Endothelial cell of umbilical vein (primary cell): ENCODE measurements at regions not wholly inside any gene's neighbourhood (a gene's known extent, or its start where the extent isn't known, plus 50 kb on each side); places are given as distances from the start of the nearest gene placed in this dataset.

Experiments used
- BruUV-seq: library from RNA; stranded (reverse); fragments of 400-500 nt; replicated peaks from 2 replicates; lab custom pipeline; 2021; lab: Mats Ljungman, UMichigan
- CTCF ChIA-PET: fragments of 300-600, 350-600 bp; sonication (Branson Sonifier 250); formaldehyde crosslinking; loops from one replicate; lab custom pipeline; 2021; ENCODE audit warnings: antibody characterized with exemption, inconsistent platforms; lab: Charles Lee
- POLR2A ChIA-PET: fragments of 300-600, 350-600 bp; sonication (Branson Sonifier 250); formaldehyde crosslinking; loops from one replicate; lab custom pipeline; 2021; ENCODE audit warnings: antibody characterized with exemption, inconsistent platforms; lab: Charles Lee
- DNase-seq: peaks from one replicate; pipeline ENCODE4 v3.0.0-alpha.2; 2011; ENCODE audit warnings: low read depth, low spot score
- FAIRE-seq: peaks from 2 replicates; lab custom pipeline; 2011; peaks lifted over from hg19 to GRCh38; lab: Jason Lieb, UNC
- H2AFZ ChIP-seq: 2 replicates; pipeline ENCODE4 v1.6.0; 2012; ENCODE audit warnings: low read depth, low read length, control low read depth, inconsistent platforms
- H3K27ac ChIP-seq: 2 replicates; pipeline ENCODE4 v1.5.1; 2011; ENCODE audit warnings: low read depth, mild to moderate bottlenecking, control low read depth, low read length, moderate library complexity; ENCODE audit not compliant: insufficient read depth
- H3K27me3 ChIP-seq, 2 experiments: 2 replicates each; pipeline versions ENCODE4 v1.6.0 to v1.6.1; 2011; ENCODE audit warnings: low read length in 2 of 2, mixed read lengths in 1 of 2; ENCODE audit not compliant: control insufficient read depth in 2 of 2, insufficient read depth in 2 of 2
- H3K36me3 ChIP-seq, 2 experiments: 2 replicates in 1 of 2; 3 replicates in 1 of 2; pipeline ENCODE4 v1.5.1; 2011; ENCODE audit warnings: low read length in 2 of 2, mild to moderate bottlenecking in 1 of 2, moderate library complexity in 1 of 2; ENCODE audit not compliant: control insufficient read depth in 2 of 2, insufficient read depth in 2 of 2; ENCODE audit errors: extremely low read depth in 1 of 2
- H3K4me1 ChIP-seq: 3 replicates; pipeline ENCODE4 v1.5.1; 2011; ENCODE audit warnings: mild to moderate bottlenecking, low read length; ENCODE audit not compliant: control insufficient read depth, insufficient read depth; ENCODE audit errors: extremely low read depth
- H3K4me2 ChIP-seq: 2 replicates; pipeline ENCODE4 v1.6.1; 2011; ENCODE audit warnings: low read length, control low read depth, mixed read lengths; ENCODE audit not compliant: insufficient read depth
- H3K4me3 ChIP-seq, 3 experiments: fragments of 200-600 bp in 1 of 3; sonication (generic), shearing (Covaris generic) in 1 of 3; replicated peaks in 1 of 3; 2 replicates each; pipeline ENCODE4 v1.5.1; 2011 to 2016; ENCODE audit warnings: control low read depth in 3 of 3, low read length in 3 of 3, mild to moderate bottlenecking in 2 of 3, inconsistent platforms in 1 of 3, low read depth in 1 of 3, moderate library complexity in 1 of 3; ENCODE audit not compliant: insufficient read depth in 1 of 3
- H3K79me2 ChIP-seq: 2 replicates; pipeline ENCODE4 v1.6.0; 2012; ENCODE audit warnings: low read length, inconsistent platforms; ENCODE audit not compliant: control insufficient read depth, insufficient read depth
- H3K9ac ChIP-seq: replicated peaks from 2 replicates; pipeline ENCODE3; 2011; ENCODE audit warnings: low read length, control low read depth; ENCODE audit not compliant: insufficient read depth; ENCODE audit errors: extremely low read depth
- H3K9me1 ChIP-seq: replicated peaks from 3 replicates; pipeline ENCODE4 v1.6.0; 2011; ENCODE audit warnings: mild to moderate bottlenecking, low read length; ENCODE audit not compliant: control insufficient read depth, insufficient read depth; ENCODE audit errors: extremely low read depth
- H3K9me3 ChIP-seq: replicated peaks from 2 replicates; pipeline ENCODE4 v1.5.1; 2012; ENCODE audit warnings: low read length, inconsistent platforms; ENCODE audit not compliant: control insufficient read depth, insufficient read depth
- H4K20me1 ChIP-seq: replicated peaks from 2 replicates; pipeline ENCODE3; 2011; ENCODE audit warnings: mild to moderate bottlenecking, low read length; ENCODE audit not compliant: control insufficient read depth, insufficient read depth; ENCODE audit errors: extremely low read depth
- EZH2 ChIP-seq: IDR thresholded peaks from 2 replicates; pipeline ENCODE4 v1.6.1; 2012; ENCODE audit warnings: borderline replicate concordance, low read depth, mild to moderate bottlenecking, moderate library complexity, low read length, inconsistent platforms; ENCODE audit not compliant: severe bottlenecking
- FOS ChIP-seq: IDR thresholded peaks from 2 replicates; pipeline ENCODE4 v1.6.1; 2011; ENCODE audit warnings: mild to moderate bottlenecking, low read length, moderate library complexity, borderline replicate concordance; ENCODE audit not compliant: insufficient read depth
- GATA2 ChIP-seq: IDR thresholded peaks from 2 replicates; pipeline ENCODE4 v1.7.0; 2011; ENCODE audit warnings: low read depth, mild to moderate bottlenecking, moderate library complexity, mixed read lengths, low read length; ENCODE audit not compliant: insufficient read length, insufficient read depth
- JUN ChIP-seq: IDR thresholded peaks from 2 replicates; pipeline ENCODE4 v1.6.1; 2011; ENCODE audit warnings: borderline replicate concordance, low read depth; ENCODE audit not compliant: insufficient read length, insufficient read depth
- MYC ChIP-seq: IDR thresholded peaks from one replicate; pipeline ENCODE4 v1.6.1; 2011; ENCODE audit warnings: mild to moderate bottlenecking, low read depth, low read length
- POLR2A ChIP-seq: IDR thresholded peaks from 2 replicates; pipeline ENCODE4 v1.6.1; 2012; ENCODE audit warnings: low read depth, mild to moderate bottlenecking, control low read depth, low read length
- POLR2AphosphoS5 ChIP-seq: IDR thresholded peaks from 2 replicates; pipeline ENCODE4 v1.6.1; 2012; ENCODE audit warnings: low read depth, mild to moderate bottlenecking, control low read depth, low read length, moderate library complexity; ENCODE audit not compliant: insufficient read depth
- dilution Hi-C: fragments of 300-500 bp; cut with MboI; formaldehyde crosslinking; loops from one replicate; pipeline ENCODE4 v1.15.0; 2019; ENCODE audit warnings: low sequenced_read_pairs; ENCODE audit not compliant: extremely low pct_ligation_motif_present
- intact Hi-C: fragments of 100-400 bp; cut with micrococcal nuclease; formaldehyde crosslinking; loops from one replicate; pipeline ENCODE4 v1.10.0; 2022
- TF ChIP-seq, protein P1 (sequence below), 2 donors: IDR thresholded peaks; 1 replicate in 1 of 2; 2 replicates in 1 of 2; pipeline ENCODE4 v1.5.1; 2011; ENCODE audit warnings: low read length in 2 of 2, mild to moderate bottlenecking in 2 of 2, moderate library complexity in 2 of 2, control low read depth in 1 of 2, inconsistent platforms in 1 of 2, low read depth in 1 of 2; ENCODE audit not compliant: insufficient read depth in 1 of 2; ENCODE audit errors: extremely low read depth in 1 of 2
- TF ChIP-seq, protein P2 (sequence below): IDR thresholded peaks from 2 replicates; pipeline ENCODE4 v1.6.1; 2011; ENCODE audit not compliant: insufficient read depth, insufficient read length

DNA sequence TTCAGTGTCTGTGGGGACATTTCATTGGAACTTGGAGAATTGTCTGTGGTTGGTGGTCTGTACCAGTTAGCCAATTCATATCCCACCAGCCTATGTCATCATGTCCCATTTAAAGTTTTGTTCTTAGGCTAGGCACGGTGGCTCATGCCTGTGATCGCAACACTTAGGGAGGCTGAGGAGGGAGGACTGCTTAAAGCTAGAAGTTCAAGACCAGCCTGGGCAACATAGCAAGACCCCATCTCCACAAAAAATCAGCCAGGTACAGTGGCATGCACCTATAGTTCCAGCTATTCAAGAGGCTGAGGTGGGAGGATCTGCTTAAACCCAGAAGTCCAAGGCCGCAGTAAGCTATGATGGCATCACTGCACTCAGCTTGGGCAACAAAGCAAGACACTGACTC, 55.6 kb upstream of the CCND1 start:
- ChIA-PET CTCF (no interaction called here), POLR2A (no interaction called here)
- Histone ChIP-seq H3K27ac (no peak overlapping the region), H3K9me3 (no peaks in the 10 kb centered on the region), H3K4me3 (no peak overlapping the region), H3K36me3 (no peaks in the 10 kb centered on the region), H3K9ac (no peak overlapping the region), H2AFZ (no peak overlapping the region), H4K20me1 (no peaks in the 10 kb centered on the region), H3K9me1 (no peaks in the 10 kb centered on the region), H3K79me2 (no peaks in the 10 kb centered on the region), H3K4me1 (peaks cover 13% of the 10 kb centered on the region), H3K4me2 (no peak overlapping the region), H3K27me3 (no peaks in the 10 kb centered on the region)
- no peak for TF ChIP-seq MYC
- no peak for TF ChIP-seq POLR2AphosphoS5
- TF ChIP-seq JUN: no peak
- no peak for TF ChIP-seq GATA2
- TF ChIP-seq POLR2A: no peak
- TF ChIP-seq EZH2: no peak
- TF ChIP-seq, protein P1, sequence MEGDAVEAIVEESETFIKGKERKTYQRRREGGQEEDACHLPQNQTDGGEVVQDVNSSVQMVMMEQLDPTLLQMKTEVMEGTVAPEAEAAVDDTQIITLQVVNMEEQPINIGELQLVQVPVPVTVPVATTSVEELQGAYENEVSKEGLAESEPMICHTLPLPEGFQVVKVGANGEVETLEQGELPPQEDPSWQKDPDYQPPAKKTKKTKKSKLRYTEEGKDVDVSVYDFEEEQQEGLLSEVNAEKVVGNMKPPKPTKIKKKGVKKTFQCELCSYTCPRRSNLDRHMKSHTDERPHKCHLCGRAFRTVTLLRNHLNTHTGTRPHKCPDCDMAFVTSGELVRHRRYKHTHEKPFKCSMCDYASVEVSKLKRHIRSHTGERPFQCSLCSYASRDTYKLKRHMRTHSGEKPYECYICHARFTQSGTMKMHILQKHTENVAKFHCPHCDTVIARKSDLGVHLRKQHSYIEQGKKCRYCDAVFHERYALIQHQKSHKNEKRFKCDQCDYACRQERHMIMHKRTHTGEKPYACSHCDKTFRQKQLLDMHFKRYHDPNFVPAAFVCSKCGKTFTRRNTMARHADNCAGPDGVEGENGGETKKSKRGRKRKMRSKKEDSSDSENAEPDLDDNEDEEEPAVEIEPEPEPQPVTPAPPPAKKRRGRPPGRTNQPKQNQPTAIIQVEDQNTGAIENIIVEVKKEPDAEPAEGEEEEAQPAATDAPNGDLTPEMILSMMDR (IDR thresholded peaks at IDR 0.05; ENCODE audit: extremely low read depth in 1 of 2, insufficient read depth in 1 of 2, low read depth in 1 of 2, low read length in 2 of 2): no peak
- TF ChIP-seq, protein P2, sequence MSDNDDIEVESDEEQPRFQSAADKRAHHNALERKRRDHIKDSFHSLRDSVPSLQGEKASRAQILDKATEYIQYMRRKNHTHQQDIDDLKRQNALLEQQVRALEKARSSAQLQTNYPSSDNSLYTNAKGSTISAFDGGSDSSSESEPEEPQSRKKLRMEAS: no peak
- no peak for TF ChIP-seq FOS
- no peak for DNase-seq
- intact Hi-C loops: no loop called here
- dilution Hi-C loops: no loop called here
- BruUV-seq: no TSS peak
- FAIRE-seq: no peak
